HL-60/S4 treated with retinoic acid at 250 ng/mL for 4 days and 3 days (cell line): ENCODE measurements at regions not wholly inside any gene's neighbourhood (a gene's known extent, or its start where the extent isn't known, plus 50 kb on each side); places are given as distances from the start of the nearest gene placed in this dataset.

ENCODE experiments used
- in situ Hi-C: fragments of 300-500 bp; cut with MboI; formaldehyde crosslinking; loops from 2 replicates; pipeline ENCODE4 v1.7.0; 2022; ENCODE audit warnings: low sequenced_read_pairs

GRCh38 chr11:27195837-27196202 lies 155.2 kb downstream of the BBOX1 start:
- in situ Hi-C loops, result loop anchor here (25.0 kb wide), 1 partner anchor 291 kb away; no protein-coding TSS in a partner anchor

DNA sequence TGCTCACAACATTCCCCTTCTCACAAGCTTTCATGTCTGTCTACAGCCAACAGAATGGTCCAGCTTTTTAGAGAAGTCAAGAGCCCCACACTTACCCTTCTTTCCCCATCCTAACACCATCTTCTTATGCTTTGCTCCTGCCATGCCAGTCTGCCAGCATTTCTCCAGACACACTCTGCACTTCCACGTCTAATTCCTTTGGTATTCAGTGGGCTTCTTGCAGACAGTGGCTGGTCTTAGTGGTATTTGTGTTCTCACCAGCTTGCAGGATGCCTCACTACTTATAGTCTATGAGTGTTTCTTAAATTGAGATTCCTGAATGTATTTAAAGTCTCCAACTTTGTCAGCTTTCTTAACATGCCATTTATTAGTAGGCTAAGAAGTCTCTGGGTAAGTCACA lies 154.4 kb downstream of the BBOX1 start:
- in situ Hi-C loops, result loop anchor here (25.0 kb wide), 1 partner anchor 292 kb away; no protein-coding TSS in a partner anchor

DNA sequence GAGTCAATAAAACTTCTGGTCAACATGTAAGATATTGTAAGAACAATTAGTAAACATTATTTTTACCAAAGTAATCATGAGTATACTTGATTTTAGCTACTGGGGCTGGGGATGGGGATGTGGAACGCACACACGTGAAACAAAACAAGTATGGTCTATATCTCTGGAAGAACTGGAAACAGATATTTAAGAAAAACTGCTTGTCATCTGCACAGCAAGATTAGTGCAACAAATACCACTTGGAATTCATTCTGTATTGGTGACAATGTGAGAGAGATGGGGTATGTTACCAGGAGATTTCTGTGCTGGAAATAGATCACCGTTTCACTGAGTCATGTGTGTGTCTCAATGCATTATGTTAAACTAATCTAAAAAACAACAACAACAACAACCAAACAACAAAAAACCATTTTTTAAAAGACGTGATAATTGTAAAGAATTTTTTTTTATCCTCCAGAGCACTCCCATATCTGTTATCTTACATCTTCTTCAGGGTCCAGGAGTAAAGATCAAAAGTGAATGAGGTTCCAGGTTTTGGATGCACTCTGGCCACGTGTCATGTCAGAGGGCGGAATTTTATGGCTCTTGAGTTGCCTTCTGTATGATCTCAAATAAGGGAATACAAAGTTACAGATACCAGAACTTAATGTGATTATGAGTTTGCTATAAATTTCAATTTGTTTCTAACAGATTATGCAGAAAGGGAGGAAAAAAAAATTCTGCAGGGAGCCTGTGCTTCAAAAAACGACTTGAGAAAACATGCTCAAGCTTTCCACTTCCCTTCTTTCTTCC lies 153.0 kb downstream of the BBOX1 start:
- in situ Hi-C loops, result loop anchor here (25.0 kb wide), 1 partner anchor 294 kb away; no protein-coding TSS in a partner anchor

DNA sequence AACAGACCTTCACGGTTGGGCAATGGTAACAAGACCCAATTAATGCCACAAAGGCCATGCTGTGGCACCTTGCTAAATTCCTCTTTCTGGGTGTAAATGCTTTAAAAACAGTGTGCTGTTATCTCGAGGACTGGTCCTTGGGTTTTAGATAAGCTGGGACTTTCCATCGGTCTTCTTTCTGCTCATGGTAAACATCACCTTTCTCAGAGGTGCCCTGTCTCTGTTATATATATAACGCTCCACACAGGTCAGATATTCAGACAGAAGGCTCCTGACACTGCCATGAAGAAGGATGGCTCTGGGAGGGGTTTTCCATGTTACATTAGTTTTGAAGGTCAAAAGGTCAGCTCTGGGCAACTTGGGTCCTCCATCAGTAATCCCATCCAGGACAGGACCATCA lies 151.6 kb downstream of the BBOX1 start:
- in situ Hi-C loops, result loop anchor here (25.0 kb wide), 1 partner anchor 295 kb away; no protein-coding TSS in a partner anchor

- in situ Hi-C loops, result loop anchor here (25.0 kb wide), 1 partner anchor 296 kb away; no protein-coding TSS in a partner anchor
Observed at GRCh38 chr11:27191639-27192038, 151.0 kb downstream of the BBOX1 start.

GRCh38 chr11:27188696-27189095 lies 148.1 kb downstream of the BBOX1 start:
- in situ Hi-C loops, result loop anchor here (25.0 kb wide), 1 partner anchor 299 kb away; no protein-coding TSS in a partner anchor

DNA sequence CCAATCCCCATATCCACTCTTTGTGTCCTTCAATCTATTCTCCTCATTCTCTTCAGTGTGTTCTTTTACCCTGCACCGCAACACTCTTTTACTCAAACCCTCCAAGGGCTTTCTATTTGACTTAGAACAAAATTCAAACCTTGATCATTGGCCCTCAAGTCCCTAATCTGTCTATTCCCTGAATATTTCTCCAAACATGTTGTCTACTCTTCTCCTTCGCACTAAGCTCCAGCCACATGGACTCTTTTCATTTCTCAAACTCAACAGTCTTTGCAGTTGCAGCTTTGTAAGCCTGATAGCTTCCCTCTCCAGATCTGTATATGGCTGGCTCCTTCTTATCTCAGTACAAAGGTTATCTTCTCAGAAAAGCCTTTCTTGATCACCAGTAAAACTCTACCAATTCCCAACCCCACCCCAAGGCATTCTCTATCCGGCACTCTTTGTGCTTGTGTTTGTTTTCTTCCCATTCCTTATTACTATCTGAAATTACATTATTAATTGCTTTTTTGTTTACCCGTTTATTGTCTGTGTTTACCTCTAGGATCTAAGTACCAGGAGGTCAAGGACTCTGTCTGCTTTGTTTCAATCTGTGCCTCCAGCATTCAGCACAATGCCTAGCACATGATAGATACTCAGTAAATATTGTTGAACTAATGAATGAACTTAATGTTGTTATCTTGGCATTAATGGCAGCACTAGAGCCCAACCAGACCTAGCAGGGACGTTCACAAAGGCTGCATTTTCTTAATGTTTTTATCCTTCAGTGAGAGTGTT lies 147.4 kb downstream of the BBOX1 start:
- in situ Hi-C loops, result loop anchor here (25.0 kb wide), 1 partner anchor 299 kb away; no protein-coding TSS in a partner anchor

DNA sequence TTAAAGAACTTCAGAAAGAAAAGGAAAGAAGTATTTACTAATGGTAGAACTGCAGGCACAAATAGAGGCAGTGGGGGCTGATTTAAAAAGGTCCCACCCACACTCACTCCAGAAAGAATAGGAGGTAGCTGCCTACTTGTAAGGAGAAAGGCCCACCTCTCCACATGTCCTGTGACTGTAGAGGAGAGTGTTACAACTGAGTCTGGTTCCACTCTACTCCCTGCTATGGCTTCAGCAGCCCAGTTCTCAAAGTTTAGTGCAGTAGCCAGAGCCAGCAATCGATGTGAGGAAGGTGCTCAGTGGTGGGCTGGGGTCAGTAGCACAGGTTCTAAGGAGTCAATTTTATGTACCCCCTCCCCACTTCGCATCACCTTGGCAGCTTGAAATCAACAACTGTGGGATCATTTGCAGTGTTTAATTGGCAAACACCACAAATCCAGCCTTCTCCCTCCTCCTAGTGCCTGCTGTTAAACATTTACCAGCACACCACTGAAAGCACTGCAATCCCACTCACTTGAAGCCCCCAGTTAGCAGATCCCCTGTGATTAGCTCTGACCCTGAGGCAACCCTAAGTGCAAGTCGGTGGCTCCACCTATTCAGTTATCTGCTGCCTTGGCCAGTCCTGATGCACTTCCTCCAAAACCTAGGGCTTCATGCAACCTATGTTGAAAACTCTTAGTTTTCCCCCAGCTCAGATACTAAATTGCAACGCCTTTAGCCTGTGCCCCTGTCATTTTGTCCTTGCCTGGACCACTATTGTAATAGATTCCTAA lies 146.6 kb downstream of the BBOX1 start:
- in situ Hi-C loops, result loop anchor here (25.0 kb wide), 1 partner anchor 300 kb away; no protein-coding TSS in a partner anchor

DNA sequence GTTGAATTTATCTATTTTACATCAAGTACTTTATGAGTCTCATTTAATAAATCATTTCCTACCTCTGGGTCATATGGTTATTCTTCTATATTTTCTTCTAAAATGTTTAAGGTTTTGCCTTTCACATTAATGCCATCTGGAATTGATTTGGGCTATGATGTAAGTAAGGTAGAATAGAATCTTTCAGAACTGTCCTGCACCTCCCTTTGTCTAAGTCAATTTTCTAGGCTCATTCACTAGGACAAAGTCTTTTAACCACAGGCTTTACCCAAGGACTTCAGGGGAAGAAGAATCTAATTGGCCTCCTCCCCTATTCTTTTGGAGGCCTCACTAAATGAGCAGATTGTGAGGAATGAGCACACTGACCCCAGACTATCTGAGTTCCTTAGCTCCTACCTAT lies 146.0 kb downstream of the BBOX1 start:
- in situ Hi-C loops, result loop anchor here (25.0 kb wide), 1 partner anchor 301 kb away; no protein-coding TSS in a partner anchor

GRCh38 chr11:27184458-27185312 lies 144.1 kb downstream of the BBOX1 start:
- in situ Hi-C loops, result loop anchor here (25.0 kb wide), 1 partner anchor 303 kb away; no protein-coding TSS in a partner anchor

DNA sequence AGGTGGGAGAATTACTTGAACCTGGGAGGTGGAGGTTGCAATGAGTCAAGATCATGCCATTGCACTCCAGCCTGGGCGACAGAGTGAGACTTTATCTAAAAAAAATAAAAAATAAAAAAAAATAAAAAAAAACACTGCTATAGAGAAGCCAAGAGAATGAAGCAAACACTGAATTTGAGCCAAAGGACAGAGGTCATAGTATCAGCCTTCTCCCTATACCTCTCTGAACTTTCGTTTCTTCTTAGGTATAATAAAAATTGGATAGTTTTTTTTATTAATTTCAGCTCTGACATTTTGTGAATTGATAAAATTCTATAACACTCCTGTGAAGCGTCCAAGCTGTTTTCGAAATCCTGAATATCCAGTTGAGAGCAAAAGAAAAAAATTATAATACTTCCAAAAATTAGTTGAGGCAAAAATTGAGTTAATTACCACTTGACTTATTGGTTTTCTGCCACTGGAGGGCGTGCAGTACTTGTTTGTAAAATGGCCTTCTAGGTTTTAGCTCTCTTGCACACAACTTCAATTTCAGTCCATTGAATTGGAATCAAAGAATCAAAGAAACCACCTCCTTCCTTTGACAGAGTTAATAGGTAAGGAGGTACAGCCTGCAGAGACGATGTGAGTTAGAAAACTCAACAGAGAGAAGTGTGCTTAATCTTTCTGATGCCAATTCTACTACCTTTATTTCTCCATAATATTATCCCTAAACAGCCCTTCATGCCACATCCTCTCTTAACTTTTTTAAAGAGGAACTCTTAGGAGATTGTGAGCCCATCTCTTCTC lies 143.2 kb downstream of the BBOX1 start:
- in situ Hi-C loops, result loop anchor here (25.0 kb wide), 1 partner anchor 303 kb away; no protein-coding TSS in a partner anchor

DNA sequence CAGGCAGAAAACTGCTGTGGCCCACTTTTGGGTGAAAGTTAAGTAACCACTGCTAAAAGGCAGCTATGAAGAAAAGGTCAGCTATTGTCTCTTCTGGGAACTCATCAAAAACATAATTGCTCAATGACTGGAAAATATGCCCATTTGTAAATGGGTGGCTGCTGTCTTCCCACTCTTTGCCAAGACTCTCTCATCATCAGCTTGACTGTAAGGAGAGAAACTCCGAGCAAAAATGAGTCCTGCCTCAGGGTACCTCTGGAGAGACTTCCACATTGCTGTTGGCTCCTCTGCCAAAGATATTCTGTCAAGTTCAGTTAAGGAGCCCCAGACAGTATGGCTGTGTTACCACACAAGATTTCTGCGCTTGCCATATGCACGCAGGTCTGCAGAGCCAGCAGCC lies 138.7 kb downstream of the BBOX1 start:
- in situ Hi-C loops, result loop anchor here (25.0 kb wide), 1 partner anchor 308 kb away; no protein-coding TSS in a partner anchor

DNA sequence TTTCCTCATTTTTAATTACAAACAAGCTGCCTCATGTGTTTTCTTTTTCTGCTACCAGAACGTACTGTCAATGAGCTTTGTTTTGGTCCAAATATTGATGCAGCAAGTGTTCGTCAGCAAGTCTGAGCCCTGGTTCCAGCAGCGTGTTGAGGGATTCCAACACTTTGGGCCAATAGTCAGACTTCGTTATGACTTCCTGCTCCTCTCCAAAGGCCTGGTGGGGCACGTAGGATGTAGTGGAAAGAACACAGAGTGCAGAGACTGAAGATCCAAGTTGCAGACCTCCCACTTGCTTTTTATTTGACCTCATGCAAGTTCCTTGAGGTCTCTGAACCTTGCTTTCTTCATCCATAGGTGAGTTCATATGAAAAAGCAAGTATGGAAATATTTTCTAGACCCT lies 138.2 kb downstream of the BBOX1 start:
- in situ Hi-C loops, result loop anchor here (25.0 kb wide), 1 partner anchor 308 kb away; no protein-coding TSS in a partner anchor
